Thyroid gland (tissue), 4 donors: ENCODE measurements at regions not wholly inside any gene's neighbourhood (a gene's known extent, or its start where the extent isn't known, plus 50 kb on each side); places are given as distances from the start of the nearest gene placed in this dataset.

ENCODE experiments used
- CTCF ChIP-seq, 6 experiments: fragments of 200-600 bp in 3 of 6; fragments of 450-650 bp in 3 of 6; sonication (generic) in 3 of 6; IDR thresholded peaks; one replicate each; pipeline ENCODE4 v1.5.1; 2016 to 2019; ENCODE audit warnings: antibody characterized with exemption in 6 of 6, mild to moderate bottlenecking in 2 of 6, inconsistent platforms in 1 of 6, moderate library complexity in 1 of 6
- POLR2A ChIP-seq, 2 donors: fragments of 450-650 bp; IDR thresholded peaks; one replicate each; pipeline ENCODE4 v1.6.1; 2017; ENCODE audit warnings: antibody characterized with exemption in 2 of 2, mild to moderate bottlenecking in 2 of 2, moderate library complexity in 1 of 2

- no peak for TF ChIP-seq CTCF (IDR thresholded peaks at IDR 0.05)
- no peak for TF ChIP-seq POLR2A (IDR thresholded peaks at IDR 0.05)
Measured at GRCh38 chr6:1113916-1114540, 197.9 kb upstream of the FOXQ1 start.
